D721Med (cell line): ENCODE measurements at regions not wholly inside any gene's neighbourhood (a gene's known extent, or its start where the extent isn't known, plus 50 kb on each side); places are given as distances from the start of the nearest gene placed in this dataset.
"Not testable (repeated sequence)": the region's sequence is repeated elsewhere in the genome, so short reads cannot be mapped to it uniquely, and the experiment has no call there.

Experiments
- DNase-seq: peaks from one replicate; pipeline ENCODE4 v3.0.0; 2011; ENCODE audit warnings: low spot score; ENCODE audit not compliant: insufficient read length
- FAIRE-seq: peaks from 2 replicates; lab custom pipeline; 2011; peaks lifted over from hg19 to GRCh38; lab: Jason Lieb, UNC
- CTCF ChIP-seq: IDR thresholded peaks from 2 replicates; pipeline ENCODE4 v1.5.1; 2012; ENCODE audit warnings: mild to moderate bottlenecking, control low read depth; ENCODE audit not compliant: insufficient read depth; ENCODE audit errors: missing control alignments

GRCh38 chr10:2900530-2900929 lies 166.8 kb upstream of the PFKP start:
- TF ChIP-seq CTCF, result no peak
- DNase-seq (no peak), FAIRE-seq (no peak)

GRCh38 chr10:2899246-2899951 lies 167.9 kb upstream of the PFKP start:
- TF ChIP-seq CTCF, result no peak
- DNase-seq (no peak), FAIRE-seq (no peak)

GRCh38 chr10:2898509-2898860 lies 168.9 kb upstream of the PFKP start:
- no peak for FAIRE-seq
- TF ChIP-seq CTCF, result no peak
- no peak for DNase-seq

DNA sequence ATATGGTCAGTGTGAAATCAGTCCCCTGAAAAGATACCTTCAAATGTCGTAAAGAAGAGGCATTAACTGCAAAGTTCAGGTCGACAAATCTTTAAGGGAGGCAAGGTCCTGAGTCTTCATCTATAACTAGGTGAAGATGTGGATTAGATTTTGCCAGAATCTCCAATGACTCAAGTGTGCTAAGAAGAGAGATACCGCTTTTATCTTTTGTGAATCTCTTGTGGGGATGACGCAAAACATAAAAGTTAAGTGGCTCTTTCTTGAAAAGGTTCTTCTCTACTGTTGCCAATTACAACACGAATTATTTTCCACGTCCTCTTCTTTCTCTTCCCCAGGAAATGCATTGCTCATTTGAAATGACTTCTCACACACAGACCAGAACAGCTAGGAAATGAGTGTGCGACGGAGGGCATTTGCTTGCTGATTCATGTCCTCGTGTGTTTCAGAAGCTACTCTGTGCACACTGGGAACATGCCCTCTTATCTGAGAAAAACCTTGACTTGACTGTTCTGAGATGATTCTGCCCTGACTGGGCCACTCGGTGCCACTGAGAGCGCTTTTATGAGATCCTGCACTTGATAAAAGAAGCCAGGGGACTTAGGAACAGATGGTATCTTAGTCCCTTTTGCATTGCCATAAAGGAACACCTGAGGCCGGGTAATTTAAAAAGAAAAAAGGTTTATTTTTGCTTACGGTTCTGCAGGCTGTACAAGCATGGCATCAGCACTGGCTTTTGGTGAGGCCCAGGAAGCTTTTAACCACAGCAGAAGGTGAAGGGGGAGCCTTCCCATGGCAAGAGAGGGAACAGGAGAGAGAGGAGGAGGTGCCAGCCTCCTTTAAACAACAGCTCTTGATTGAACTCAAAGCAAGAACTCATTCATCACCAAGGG lies 169.5 kb upstream of the PFKP start:
- DNase-seq, result no peak
- no peak for FAIRE-seq

DNA sequence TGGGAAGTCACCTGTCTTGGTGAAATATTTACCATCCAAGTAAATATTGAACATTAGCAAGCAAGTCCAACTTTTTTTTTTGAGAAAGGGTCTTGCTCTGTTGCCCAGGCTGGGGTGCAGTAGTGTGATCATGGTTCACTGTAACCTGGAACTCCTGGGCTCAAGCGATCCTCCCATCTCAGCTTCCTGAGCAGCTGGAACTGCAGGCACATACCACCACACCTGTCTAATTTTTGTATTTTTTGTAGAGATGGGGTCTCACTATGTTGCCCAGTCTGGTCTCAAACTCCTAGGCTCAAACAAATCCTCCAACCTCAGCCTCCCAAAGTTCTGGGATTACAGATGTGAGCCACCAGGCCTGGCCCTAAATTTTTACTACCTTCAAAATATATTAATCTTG lies 171.0 kb upstream of the PFKP start:
- DNase-seq, FAIRE-seq: not testable (repeated sequence)

More for the DNA sequence above, 169.5 kb upstream of the PFKP start:
- no peak for TF ChIP-seq CTCF

DNA sequence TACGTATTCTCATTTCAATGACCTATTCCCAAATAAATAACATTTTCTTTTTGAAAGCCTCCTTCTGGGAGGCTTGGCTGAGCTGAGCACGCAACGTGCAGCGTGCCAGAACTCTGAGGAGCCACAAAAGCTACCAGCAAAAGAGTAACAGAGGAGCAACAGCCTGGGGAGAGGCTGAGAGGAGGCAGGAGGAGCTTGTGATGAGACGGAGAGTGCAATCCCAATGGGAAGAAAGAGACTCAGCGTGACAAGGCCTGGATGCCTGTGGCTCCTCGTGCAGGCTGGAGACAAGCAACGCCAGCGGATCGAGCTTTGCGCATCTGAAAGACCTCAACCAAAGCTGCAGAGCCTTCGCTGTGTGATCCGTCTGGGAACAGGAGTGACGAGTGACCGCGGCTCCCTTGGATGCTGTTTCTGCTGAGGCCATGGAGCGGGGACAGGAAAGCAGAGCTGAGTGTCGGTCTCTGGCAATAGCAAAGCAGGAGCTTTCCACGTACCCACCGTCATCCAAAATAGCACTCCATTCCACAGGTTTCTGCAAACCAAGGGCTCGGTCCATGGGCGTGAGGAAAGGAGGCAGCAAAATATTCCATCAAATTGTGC lies 171.7 kb upstream of the PFKP start:
- no peak for TF ChIP-seq CTCF

GRCh38 chr10:2893991-2894390 lies 173.4 kb upstream of the PFKP start:
- FAIRE-seq (no peak), DNase-seq (no peak)
- TF ChIP-seq CTCF, result no peak

More for the DNA sequence above, 171.7 kb upstream of the PFKP start:
- DNase-seq (no peak), FAIRE-seq (no peak)
